ENCODE measurements at regions not wholly inside any gene's neighbourhood (a gene's known extent, or its start where the extent isn't known, plus 50 kb on each side); places are given as distances from the start of the nearest gene placed in this dataset.
"Not testable (repeated sequence)": the region's sequence is repeated elsewhere in the genome, so short reads cannot be mapped to it uniquely, and the experiment has no call there.

GRCh38 chr5:88644676-88645075 lies 238.3 kb downstream of the MEF2C start:
- intact Hi-C loops (cut with DNase I; ENCODE audit: low total_unique reads) (no loop called here), in situ Hi-C loops (cut with MboI; ENCODE audit: low pct_ligation_motif_present in 1 of 4, low pct_unique_long_range_greater_than_20kb in 1 of 4, low sequenced_read_pairs in 3 of 4) (no loop called here)
- Histone ChIP-seq H3K27me3 (peaks cover 24% of the 10 kb centered on the region), H3K27ac (no peak overlapping the region), H3K36me3 (no peaks in the 10 kb centered on the region), H3K4me1 (no peaks in the 10 kb centered on the region), H3K9me3 (no peaks in the 10 kb centered on the region), H3K4me3 (no peak overlapping the region)
- DNase-seq: no peak
- TF ChIP-seq EP300 (IDR thresholded peaks at IDR 0.05; ENCODE audit: low read depth) (no peak), POLR2A (IDR thresholded peaks at IDR 0.05) (no peak), POLR2AphosphoS5 (IDR thresholded peaks at IDR 0.05) (no peak)
- TF ChIP-seq, protein P1, sequence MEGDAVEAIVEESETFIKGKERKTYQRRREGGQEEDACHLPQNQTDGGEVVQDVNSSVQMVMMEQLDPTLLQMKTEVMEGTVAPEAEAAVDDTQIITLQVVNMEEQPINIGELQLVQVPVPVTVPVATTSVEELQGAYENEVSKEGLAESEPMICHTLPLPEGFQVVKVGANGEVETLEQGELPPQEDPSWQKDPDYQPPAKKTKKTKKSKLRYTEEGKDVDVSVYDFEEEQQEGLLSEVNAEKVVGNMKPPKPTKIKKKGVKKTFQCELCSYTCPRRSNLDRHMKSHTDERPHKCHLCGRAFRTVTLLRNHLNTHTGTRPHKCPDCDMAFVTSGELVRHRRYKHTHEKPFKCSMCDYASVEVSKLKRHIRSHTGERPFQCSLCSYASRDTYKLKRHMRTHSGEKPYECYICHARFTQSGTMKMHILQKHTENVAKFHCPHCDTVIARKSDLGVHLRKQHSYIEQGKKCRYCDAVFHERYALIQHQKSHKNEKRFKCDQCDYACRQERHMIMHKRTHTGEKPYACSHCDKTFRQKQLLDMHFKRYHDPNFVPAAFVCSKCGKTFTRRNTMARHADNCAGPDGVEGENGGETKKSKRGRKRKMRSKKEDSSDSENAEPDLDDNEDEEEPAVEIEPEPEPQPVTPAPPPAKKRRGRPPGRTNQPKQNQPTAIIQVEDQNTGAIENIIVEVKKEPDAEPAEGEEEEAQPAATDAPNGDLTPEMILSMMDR (IDR thresholded peaks at IDR 0.05): no peak
- WGBS, 2 donors (ENCODE audit: low coverage in 1 of 2): 79 to 80% methylated on average over 3 of the region's 3 CpGs

- intact Hi-C loops (cut with DNase I; ENCODE audit: low total_unique reads): no loop called here
Observed at GRCh38 chr5:88643315-88643714, 239.7 kb downstream of the MEF2C start.

GRCh38 chr5:88634014-88634413 lies 249.0 kb downstream of the MEF2C start:
- no peak for DNase-seq
- no peaks in the 10 kb centered on the region for H3K9me3 ChIP-seq
- H3K4me1 ChIP-seq: no peaks in the 10 kb centered on the region
- H3K36me3 ChIP-seq: no peaks in the 10 kb centered on the region
- intact Hi-C loops (cut with DNase I; ENCODE audit: low total_unique reads): no loop called here
- H3K4me3 ChIP-seq: no peak overlapping the region
- TF ChIP-seq POLR2AphosphoS5 (IDR thresholded peaks at IDR 0.05) (no peak), POLR2A (IDR thresholded peaks at IDR 0.05) (no peak), EP300 (IDR thresholded peaks at IDR 0.05; ENCODE audit: low read depth) (no peak)
- TF ChIP-seq, protein P1 (IDR thresholded peaks at IDR 0.05): no peak
- WGBS, 2 donors (ENCODE audit: low coverage in 1 of 2): 28 to 32% methylated on average over 2 of the region's 2 CpGs
- H3K27me3 ChIP-seq: no peaks in the 10 kb centered on the region
- in situ Hi-C loops (cut with MboI; ENCODE audit: low pct_ligation_motif_present in 1 of 4, low pct_unique_long_range_greater_than_20kb in 1 of 4, low sequenced_read_pairs in 3 of 4): no loop called here
- no peak overlapping the region for H3K27ac ChIP-seq

More at GRCh38 chr5:88643315-88643714, 239.7 kb downstream of the MEF2C start:
- no peak overlapping the region for H3K27ac ChIP-seq
- no peaks in the 10 kb centered on the region for H3K4me1 ChIP-seq
- H3K36me3 ChIP-seq: no peaks in the 10 kb centered on the region
- H3K27me3 ChIP-seq: peaks cover 15% of the 10 kb centered on the region
- no peak for DNase-seq
- no peaks in the 10 kb centered on the region for H3K9me3 ChIP-seq
- H3K4me3 ChIP-seq: no peak overlapping the region
- TF ChIP-seq, protein P1 (IDR thresholded peaks at IDR 0.05): no peak
- in situ Hi-C loops (cut with MboI; ENCODE audit: low pct_ligation_motif_present in 1 of 4, low pct_unique_long_range_greater_than_20kb in 1 of 4, low sequenced_read_pairs in 3 of 4): no loop called here

GRCh38 chr5:88622890-88623289 lies 260.1 kb downstream of the MEF2C start:
- intact Hi-C loops (cut with DNase I; ENCODE audit: low total_unique reads); H3K4me3 ChIP-seq; DNase-seq; in situ Hi-C loops (cut with MboI; ENCODE audit: low pct_ligation_motif_present in 1 of 4, low pct_unique_long_range_greater_than_20kb in 1 of 4, low sequenced_read_pairs in 3 of 4); H3K36me3 ChIP-seq; H3K9me3 ChIP-seq; H3K27me3 ChIP-seq; H3K4me1 ChIP-seq; H3K27ac ChIP-seq: not testable (repeated sequence)
- WGBS, 2 donors (ENCODE audit: low coverage in 1 of 2): 100% methylated on average over 2 of the region's 5 CpGs; no CpG with 5 or more reads in 1 of the 2 donors

DNA sequence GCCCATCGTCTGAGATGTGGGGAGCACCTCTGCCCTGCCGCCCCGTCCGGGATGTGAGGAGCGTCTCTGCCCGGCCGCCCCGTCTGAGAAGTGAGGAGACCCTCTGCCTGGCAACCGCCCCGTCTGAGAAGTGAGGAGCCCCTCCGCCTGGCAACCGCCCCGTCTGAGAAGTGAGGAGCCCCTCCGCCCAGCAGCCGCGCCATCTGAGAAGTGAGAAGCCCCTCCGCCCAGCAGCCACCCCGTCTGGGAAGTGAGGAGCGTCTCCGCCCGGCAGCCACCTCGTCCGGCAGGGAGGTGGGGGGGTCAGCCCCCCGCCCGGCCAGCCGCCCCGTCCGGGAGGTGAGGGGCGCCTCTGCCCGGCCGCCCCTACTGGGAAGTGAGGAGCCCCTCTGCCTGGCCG lies 267.2 kb downstream of the MEF2C start:
- H3K27ac ChIP-seq; H3K4me1 ChIP-seq; in situ Hi-C loops (cut with MboI; ENCODE audit: low pct_ligation_motif_present in 1 of 4, low pct_unique_long_range_greater_than_20kb in 1 of 4, low sequenced_read_pairs in 3 of 4); H3K27me3 ChIP-seq; H3K9me3 ChIP-seq; DNase-seq; intact Hi-C loops (cut with DNase I; ENCODE audit: low total_unique reads); H3K4me3 ChIP-seq; H3K36me3 ChIP-seq: not testable (repeated sequence)
- WGBS, 2 donors (ENCODE audit: low coverage in 1 of 2): 95% methylated on average over 4 of the region's 32 CpGs; no CpG with 5 or more reads in 1 of the 2 donors

All from transverse colon (tissue), 4 donors.